HG03354 (cell line): ENCODE measurements at regions not wholly inside any gene's neighbourhood (a gene's known extent, or its start where the extent isn't known, plus 50 kb on each side); places are given as distances from the start of the nearest gene placed in this dataset.

Source experiments
- ATAC-seq: cut with Tn5 transposase; IDR thresholded peaks from one replicate; pipeline ENCODE4 v1.9.1; 2021; ENCODE audit warnings: mild to moderate bottlenecking; ENCODE audit not compliant: unreplicated experiment, poor library complexity, severe bottlenecking

DNA sequence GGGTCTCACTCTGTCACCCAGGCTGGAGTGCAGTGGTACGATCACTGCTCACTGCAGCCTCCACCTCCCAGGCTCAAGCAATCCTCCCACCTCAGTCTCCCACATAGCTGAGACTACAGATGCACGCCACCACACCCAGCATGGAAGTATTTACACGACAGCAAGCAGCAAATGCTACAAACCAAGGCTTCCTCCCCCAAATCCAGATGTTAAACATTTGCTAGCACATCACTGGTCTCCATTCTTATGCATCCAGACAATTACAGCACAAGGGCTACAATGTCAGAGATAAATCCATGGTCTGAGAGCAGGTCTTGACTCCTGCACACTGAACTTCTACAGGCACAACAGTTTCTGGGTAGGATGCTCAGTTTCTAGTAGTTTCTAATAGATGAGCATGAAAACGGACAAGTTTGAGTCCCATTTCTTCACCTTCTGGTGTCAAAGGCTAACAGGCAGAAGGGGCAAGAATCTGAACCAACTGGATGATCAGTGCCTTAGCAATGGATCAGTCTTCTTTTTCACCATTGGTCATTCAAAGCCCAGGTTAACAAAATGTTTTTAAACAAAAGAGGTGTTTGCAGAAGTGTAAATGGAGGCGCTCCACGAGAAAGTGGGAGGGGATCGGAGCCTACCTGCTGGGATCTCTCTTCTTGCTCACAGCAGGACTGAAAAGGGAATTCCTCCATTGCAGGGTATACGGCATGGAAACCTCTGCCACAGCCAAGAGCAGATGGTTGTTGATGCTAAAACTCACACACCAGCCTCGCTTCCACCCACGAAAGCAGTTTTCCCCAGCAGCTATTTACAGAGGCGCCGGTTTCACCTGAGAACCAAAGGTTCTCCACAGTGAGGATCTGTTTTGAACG is 135.0 kb upstream of the ARL4C start:
- no peak for ATAC-seq

DNA sequence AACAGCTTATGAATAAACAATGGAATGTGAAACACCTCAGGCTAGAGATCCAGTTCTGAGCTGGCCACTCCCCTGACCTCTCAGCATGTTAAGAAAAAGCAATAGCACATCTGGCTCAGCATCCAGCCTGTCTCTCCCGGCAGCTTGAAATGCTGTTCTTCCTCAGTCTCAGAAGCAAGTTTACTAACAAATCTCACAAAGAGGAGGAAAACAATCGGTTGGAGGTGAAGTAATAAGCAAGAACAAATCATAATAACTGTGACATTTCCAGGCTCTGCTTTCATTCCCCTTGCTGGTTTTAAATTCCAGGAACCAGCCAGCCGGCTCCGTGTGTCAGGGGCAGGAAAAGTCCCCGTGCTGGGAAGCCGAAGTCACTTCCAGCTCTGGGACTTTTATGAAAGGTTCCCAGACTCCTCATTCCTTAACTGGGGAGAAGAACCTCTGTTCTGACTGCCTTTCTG is 133.9 kb upstream of the ARL4C start:
- ATAC-seq = no peak

DNA sequence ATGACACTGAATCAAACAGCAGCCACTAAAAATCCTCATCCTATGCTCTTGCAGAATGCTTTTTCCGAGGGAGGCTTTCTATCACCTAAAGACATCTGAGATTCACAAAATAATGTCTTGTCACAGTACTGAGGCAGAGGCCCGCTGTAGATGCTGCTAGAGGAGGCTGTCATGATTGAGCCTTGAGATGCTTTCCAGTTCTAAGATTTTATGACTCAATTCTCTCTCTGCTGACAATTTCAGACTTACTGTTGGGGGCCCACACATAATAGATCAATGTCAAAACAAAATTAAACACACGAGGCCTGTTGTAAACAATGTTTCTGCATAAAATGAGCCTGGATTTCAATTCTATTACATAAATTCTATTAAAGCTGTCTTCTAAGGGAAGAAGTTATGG is 132.7 kb upstream of the ARL4C start:
- no peak for ATAC-seq

DNA sequence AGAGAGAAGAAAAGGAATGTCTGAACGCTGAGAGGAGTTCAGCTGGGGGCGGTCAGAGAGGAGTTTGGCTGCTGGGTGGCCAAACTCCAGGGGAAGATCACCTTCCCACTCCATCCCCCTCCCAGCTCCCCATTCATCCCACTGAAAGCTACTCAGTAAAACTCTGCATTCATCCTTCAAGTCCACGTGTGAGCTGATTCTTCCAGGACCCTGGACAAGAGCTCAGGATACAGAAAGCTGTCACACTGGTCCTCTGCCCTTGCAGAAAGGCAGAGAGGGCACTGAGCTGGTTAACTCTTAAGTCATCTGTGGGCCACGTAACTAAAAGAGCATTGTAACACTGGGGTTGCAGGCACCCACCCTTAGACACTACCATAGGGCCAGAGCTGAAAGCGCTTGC is 132.1 kb upstream of the ARL4C start:
- ATAC-seq = no peak

DNA sequence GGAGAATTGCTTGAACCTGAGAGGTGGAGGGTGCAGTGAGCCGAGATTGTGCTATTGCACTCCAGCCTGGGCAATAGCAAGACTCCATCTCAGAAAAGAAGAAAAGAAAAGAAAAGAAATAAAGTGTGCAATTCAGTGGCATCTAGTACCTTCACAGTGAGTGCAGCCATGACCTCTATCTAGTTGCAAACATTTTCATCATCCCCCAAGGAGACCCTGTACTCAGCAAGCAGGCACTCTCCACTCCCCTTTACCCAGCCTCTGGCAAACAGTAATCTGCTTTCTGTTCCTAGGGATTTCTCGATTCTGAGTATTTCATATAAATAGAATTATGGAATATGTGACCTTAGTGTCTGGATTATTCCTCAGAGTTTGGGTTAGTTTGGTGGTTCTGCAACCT is 130.4 kb upstream of the ARL4C start:
- no peak for ATAC-seq

DNA sequence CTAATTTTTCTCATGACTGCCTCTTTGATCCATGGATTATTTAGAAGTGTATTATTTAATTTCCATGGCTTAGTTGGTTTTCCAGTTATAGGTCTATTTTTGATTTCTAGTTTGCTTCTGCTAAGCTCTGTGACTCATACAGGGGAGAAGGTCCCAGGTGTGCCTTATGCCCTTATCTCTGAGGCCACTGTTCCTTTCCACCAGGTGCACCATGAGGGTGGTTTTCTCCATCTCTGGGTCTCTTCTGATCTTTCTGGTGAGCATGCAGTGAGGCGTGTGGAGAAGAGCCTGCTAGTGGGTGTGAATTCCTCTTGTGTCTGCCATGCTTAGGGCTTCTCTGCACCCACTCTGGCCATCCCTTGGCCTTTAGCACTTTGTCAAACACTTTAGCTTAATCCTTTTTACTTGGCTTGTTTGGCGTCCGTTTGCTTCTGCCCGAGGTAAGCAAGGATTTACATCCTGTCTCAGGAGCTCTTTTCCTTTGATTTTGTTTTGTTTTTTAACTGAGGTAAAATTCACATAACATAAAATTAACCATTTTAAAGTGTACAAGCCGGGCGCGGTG is 129.8 kb upstream of the ARL4C start:
- ATAC-seq = no peak

DNA sequence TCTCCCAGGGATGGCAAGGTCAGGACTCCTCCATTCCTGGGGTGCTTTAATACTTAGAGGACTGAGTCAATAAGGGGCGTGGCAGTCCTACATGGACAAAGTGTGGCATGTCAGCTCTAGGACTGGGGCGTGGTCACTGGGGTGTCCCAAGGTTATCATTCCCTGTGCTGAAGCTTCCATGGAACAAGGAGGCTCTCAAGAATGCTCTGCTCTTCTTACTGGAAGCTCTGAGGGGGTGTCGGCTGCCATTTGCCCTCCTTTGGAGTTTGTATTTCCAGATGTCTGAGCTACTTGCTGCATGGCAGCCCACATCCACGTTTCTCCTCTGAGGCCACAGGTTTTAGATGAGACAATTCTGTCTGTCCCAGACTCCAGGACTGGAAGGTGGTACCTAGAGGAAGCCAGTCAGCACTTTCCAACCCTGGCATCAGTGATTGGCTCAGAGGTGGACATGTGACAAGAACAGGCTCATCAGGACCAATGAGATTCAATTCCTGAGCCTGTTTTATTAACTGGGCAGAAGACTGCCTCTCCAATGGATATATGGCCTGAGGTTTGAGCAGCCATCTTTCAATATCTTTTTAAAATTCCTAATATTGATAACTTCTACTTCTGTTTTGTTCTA is 128.9 kb upstream of the ARL4C start:
- no peak for ATAC-seq

DNA sequence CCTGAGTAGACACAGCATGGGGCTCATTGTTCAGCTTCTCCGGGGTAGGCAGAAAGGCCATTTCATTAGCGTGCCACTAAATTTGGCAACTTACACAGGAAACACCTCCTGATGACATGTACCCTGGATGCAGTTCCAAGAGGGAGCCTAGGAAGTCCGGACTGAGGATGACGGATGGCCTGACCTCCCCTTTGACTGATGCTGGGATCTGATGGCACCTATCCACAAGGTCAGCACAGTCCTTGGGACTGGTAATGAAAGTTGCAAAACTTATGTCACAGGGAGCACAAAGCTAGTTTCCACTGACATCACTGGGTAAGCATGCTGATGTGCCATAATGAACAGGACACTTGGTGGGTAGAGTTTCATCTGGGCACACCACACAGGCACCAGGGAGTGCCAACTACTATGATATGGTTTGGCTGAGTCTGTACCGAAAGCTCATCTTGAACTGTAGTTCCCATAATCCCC is 126.7 kb upstream of the ARL4C start:
- no peak for ATAC-seq

DNA sequence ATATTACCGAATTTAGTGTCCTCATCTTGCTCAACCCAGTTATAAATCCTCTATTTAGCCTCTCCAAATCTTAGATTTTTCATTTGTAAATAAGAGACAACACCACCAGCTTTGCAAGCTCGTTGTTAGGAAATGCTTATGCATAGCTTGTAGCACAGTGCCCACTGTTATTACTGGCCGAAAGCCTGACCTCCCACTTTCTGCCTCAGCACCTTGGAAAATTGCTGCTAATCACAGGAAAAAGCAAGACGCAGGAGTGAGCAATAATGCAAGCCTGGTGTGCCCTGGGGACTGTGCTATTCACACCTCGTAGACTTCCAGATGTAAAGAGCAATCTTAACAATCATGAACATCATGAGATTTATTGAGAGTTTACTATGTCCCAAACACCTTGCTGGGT is 124.2 kb upstream of the ARL4C start:
- no peak for ATAC-seq

DNA sequence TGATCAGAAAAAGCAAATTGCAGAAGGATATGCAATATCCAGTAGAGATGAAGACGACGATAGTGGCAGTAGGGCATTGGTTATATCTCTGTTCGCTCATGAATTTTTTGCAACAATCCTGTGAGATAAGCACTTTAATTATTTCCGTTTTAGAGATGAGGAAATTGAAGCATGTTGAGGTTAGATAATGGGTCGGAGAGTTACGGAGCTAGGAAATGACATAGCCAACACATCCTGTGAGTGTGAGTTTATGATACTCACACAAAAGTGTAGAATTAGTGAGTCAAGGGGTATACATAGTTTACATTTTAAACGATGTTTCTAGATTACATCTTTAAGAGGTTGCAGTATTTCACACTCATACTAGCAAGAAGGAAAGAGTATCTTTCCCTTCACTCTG is 123.1 kb upstream of the ARL4C start:
- ATAC-seq = no peak

DNA sequence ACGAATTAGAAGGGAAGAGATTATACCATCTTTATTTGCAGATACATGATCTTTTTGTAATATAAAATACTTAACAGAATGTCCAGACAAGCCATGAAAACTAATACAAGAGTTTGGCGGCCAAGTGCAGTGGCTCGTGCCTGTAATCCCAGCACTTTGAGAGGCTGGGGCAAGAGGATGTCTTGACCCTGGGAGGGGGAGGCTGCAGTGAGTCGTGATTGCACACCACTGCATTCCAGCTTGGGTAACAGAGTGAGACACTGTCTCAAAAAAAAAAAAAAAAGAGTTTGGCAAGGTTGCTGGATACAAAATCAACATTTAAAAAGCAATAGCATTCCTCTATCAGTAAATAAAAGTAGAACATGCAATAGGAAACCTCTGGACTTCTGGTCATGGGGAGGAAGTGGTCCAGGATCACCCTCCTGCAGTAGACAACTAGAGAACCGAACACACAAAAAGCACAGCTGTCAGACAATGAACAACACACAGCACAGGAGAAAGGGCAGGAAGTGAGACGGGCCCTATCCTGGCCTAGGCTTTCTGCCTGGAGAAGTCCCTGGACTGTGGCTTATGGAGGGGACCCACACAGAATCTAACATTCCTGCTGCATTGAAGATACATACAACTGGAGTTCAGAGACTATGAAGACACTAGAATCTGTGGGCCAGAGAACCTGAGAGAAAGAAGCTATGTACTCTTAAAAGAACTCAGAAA is 118.9 kb upstream of the ARL4C start:
- no peak for ATAC-seq

DNA sequence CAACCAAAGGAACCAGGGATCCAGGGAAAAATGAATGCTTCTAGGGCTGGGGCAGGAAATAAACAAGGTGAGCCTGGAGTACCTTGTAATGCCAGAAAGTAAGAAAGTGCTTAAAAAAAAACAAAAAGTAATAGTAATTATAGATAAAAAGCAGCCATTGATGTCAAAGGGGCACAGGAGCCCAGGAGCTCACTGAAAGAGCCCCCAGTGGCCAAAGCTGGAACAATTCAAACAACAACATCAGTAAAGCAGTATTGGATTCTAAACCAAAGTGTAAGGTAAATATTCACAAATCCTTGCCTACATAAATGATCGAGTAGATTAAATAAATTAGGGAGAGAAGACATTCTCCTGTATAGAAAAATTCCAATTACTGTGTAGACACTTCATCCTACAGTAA is 114.3 kb upstream of the ARL4C start:
- no peak for ATAC-seq

DNA sequence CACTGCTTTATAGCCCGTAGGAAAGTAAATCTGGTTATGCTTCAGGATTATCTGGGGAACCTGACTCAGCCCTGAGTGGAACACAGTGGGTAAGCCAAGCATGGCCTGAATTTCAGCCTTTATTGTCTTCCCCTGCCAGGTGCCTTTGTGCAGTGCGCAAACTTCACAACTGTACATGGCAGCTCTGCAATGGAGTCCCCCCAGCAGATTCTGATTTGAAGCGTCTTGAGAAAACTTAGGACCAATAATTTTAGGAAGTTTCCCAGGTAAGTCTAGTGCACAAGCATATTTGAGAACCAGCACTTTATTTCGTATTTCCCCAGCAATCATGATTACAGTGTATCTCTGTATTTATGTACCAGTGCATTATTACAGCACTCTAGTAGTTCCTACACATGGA is 112.1 kb upstream of the ARL4C start:
- no peak for ATAC-seq

DNA sequence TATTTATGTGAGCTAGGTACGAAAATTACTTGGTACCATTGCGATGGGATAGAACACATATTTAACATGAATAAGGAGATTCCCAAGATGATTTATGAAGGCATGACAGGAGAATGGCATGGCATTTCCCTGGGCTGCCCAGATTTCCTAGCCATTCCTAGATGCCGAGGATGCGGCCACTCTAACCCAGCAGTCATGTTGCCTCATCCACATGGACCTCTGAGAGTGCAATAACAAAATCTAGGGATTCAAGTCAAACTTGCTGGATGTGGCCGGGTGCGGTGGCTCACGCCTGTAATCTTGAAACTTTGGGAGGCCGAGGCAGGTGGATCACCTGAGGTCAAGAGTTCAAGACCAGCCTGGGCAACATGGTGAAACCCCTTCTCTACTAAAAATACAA is 110.8 kb upstream of the ARL4C start:
- no peak for ATAC-seq

DNA sequence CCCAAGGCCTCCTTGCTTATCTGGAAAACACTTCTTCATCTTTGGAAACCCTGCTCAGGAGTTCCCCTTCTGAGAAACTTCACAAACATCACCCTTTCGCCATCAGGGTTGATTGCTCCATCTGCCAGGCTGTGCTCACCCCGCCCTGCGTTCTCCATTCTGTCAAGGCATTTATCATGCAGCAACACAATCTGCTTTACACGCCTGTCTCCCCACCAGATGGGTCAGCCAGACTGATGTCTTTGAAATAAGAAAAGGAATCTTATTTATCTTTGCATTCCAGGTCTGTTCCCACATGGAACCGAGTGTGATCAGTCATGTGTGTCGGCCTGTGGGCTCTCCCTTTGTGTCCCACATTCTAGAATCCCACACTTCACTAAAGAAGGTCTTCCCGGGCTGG is 110.0 kb upstream of the ARL4C start:
- no peak for ATAC-seq

DNA sequence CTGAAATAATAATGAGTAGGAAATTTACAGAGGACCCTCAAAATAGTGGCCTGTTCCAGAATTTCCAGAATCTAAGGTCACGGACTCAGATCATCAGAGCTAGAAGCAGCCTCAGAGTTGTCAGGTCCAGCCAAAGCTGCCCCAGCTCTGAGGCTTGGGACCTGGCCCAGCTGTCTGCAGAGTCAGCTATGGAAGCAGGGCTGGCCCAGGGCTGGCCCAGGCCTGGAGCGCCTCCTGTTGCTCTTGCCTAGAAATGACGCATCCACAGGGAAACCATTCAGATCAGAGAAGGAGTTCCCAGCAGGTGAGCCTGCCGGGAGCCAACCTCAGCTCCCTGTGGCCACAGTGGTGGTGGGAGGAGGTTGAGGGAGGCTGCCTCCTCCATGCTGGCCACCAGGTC is 106.7 kb upstream of the ARL4C start:
- ATAC-seq = no peak

DNA sequence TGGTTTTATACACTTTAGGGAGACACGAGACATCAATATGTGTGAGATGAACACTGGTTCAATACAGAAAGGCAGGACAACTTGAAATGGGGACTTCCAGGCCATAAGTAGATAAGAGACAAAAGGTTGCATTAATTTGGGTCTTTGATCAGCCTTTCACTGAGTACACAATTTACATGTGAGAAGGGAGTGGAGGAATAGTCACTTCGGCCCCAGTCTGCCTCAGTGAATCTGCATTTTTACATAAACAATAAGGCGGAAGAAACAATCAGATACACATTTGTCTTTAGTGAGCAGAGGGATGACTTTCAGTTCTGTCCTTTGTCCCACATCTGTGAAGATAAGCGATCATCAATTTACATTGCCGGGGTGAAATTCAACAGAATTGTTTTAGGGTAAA is 104.3 kb upstream of the ARL4C start:
- no peak for ATAC-seq

DNA sequence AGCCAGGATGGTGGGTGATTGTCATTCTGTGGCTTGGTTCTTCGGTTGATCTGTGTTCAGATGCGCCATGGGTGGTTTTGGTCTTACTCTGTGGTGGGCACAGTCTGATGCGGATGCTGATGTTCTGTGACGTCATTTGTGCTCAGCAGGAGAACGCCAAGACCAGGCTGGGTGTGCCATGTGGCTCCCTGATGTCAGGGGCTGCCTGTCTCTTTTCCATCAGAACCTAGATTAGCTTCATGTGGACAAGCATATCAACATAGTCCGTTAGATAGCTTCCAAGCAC is 100.6 kb upstream of the ARL4C start:
- ATAC-seq = no peak

DNA sequence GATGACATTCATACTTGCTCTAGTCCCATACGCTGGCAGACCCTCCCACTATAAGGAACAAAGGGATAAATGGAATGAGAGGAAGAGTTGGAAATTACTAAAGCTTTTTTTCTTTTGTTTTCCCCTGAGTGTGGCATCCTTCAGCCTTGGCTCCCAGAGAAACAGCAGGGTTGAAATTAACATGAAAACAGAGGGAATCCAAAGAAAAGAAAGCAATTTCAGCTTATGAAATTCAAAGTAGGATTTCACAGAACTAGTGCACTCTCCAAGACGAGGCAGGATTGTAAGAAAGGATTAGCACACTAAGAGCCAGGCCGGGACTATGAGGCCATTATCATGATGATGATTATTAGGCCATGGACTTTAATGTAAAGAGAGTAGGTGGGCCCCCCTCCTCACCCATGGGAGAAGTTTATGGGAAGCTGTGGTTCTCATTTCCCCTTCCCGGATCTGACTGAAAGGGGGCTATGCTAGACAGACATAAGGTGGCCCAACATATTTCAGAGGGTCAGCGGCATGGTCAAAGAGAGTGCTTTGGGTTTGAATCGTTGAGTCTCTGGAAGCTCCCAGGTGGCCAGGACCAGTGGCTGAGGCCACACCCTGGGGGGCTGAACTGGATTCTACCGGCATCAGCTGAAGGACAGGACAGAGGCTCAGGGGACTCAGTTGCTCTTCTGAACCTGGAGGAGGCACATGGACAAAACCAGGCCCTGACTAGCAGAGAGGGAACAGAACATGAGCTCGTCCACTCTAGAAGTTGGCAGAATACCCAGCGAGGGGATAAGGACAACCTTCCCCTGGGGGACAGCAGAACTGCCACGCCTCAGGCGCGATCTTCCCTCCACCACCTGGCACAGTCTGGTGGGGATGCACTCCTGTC is 100.1 kb upstream of the ARL4C start:
- no peak for ATAC-seq

DNA sequence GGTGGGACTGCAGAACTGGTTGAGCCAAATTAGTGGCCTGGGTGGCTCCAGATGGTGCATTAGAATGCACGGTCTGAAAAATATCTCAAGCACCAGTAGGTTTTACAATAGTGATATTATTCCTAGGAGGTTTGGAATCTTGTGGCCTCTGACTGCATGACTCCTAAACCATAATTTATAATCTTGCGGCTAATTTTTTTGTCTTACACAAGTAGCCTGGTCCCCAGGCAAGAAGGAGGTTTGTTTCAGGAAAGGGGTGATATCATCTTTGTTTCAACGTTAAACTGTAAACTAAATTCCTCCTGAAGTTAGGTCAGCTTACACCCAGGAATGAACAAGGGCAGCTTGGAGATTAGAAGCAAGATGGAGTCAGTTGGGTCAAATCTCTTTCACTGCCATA is 98.9 kb upstream of the ARL4C start:
- ATAC-seq = no peak
